Lower leg skin (tissue), 4 donors: ENCODE measurements at regions not wholly inside any gene's neighbourhood (a gene's known extent, or its start where the extent isn't known, plus 50 kb on each side); places are given as distances from the start of the nearest gene placed in this dataset.
"Not testable (repeated sequence)": the region's sequence is repeated elsewhere in the genome, so short reads cannot be mapped to it uniquely, and the experiment has no call there.

Source experiments
- DNase-seq, 2 donors: peaks; one replicate each; pipeline ENCODE4 v3.0.0-alpha.2; 2019; ENCODE audit warnings: low spot score in 2 of 2
- H3K4me3 ChIP-seq: fragments of 200-600 bp; sonication (generic); 2 replicates; pipeline ENCODE4 v1.5.1; 2017; ENCODE audit warnings: mild to moderate bottlenecking, low read depth; ENCODE audit not compliant: poor library complexity, severe bottlenecking
- POLR2A ChIP-seq, 2 donors: fragments of 450-650 bp; IDR thresholded peaks; one replicate each; pipeline ENCODE4 v1.6.1; 2016 to 2017; ENCODE audit warnings: antibody characterized with exemption in 2 of 2, mild to moderate bottlenecking in 1 of 2, moderate library complexity in 1 of 2
- WGBS, 2 donors: methylation state at CpG; one replicate each; pipeline ENCODE4 v1.1.5; 2018; 5-methylcytosine and 5-hydroxymethylcytosine counted together
- intact Hi-C: fragments of 100-400 bp; cut with DNase I; formaldehyde crosslinking; loops from one replicate; pipeline ENCODE4 v1.15.0; 2023; ENCODE audit warnings: low total_unique reads
- TF ChIP-seq, protein P1 (sequence below), 3 donors: fragments of 450-650 bp; IDR thresholded peaks; one replicate each; pipeline ENCODE4 v1.5.1; 2016; ENCODE audit warnings: antibody characterized with exemption in 3 of 3, mild to moderate bottlenecking in 3 of 3, moderate library complexity in 2 of 3

DNA sequence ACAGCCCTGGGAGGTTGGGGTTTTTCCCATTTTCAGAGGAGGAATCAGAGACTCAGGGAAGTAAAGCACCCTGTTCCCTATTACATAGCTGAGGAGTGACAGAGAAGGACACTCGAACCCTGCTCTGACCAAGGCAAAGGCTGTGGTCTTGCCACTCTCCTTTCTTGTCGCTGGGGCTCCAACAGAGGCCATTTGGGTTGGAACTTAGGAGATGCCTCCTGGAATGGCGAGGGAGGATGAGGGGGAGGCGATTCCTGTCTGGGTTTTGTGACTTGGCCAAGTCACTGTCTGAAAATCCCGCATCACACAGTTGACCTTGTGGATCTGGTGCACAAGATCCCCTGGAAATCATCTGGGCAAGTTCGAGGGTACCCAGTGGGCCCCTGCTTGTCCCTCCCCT lies 64.0 kb upstream of the HAND1 start:
- DNase-seq, result no peak
- H3K4me3 ChIP-seq, result no peak overlapping the region
- intact Hi-C loops, result no loop called here
- 65 to 70% methylated on average over 6 of the region's 6 CpGs for WGBS, 2 donors
- TF ChIP-seq, protein P1, sequence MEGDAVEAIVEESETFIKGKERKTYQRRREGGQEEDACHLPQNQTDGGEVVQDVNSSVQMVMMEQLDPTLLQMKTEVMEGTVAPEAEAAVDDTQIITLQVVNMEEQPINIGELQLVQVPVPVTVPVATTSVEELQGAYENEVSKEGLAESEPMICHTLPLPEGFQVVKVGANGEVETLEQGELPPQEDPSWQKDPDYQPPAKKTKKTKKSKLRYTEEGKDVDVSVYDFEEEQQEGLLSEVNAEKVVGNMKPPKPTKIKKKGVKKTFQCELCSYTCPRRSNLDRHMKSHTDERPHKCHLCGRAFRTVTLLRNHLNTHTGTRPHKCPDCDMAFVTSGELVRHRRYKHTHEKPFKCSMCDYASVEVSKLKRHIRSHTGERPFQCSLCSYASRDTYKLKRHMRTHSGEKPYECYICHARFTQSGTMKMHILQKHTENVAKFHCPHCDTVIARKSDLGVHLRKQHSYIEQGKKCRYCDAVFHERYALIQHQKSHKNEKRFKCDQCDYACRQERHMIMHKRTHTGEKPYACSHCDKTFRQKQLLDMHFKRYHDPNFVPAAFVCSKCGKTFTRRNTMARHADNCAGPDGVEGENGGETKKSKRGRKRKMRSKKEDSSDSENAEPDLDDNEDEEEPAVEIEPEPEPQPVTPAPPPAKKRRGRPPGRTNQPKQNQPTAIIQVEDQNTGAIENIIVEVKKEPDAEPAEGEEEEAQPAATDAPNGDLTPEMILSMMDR (IDR thresholded peaks at IDR 0.05), result no peak
- TF ChIP-seq POLR2A (IDR thresholded peaks at IDR 0.05), result no peak

DNA sequence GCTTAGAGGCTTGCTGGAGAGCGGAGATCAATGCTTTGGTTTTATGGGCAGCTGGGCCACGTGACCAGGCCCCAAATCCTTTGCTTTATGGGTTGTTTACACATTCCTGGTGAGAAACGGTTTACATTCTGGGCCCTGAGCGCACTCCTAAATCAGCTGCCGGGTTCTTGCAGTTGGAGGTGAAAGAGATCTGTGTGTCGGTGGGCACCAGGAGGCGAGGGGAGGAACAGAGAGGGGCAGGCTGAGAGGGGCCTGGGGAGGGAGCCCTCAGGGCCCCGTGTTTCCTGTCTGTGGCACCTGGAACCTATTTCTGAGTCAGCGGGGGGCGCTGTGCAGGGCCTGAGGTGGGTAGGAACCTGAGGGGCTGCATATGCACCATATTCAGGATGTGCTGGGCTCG lies 63.5 kb upstream of the HAND1 start:
- 31 to 48% methylated on average over 11 of the region's 11 CpGs for WGBS, 2 donors
- no peak overlapping the region for H3K4me3 ChIP-seq
- DNase-seq, result no peak
- intact Hi-C loops, result no loop called here
- TF ChIP-seq, protein P1 (IDR thresholded peaks at IDR 0.05), result no peak
- TF ChIP-seq POLR2A (IDR thresholded peaks at IDR 0.05), result no peak

GRCh38 chr5:154540600-154540999 lies 62.6 kb upstream of the HAND1 start:
- DNase-seq, result no peak
- WGBS, 2 donors, result 70 to 85% methylated on average over 1 of the region's 1 CpG
- intact Hi-C loops, result no loop called here
- TF ChIP-seq, protein P1 (IDR thresholded peaks at IDR 0.05), result no peak
- TF ChIP-seq POLR2A (IDR thresholded peaks at IDR 0.05), result no peak
- H3K4me3 ChIP-seq, result no peak overlapping the region

- DNase-seq, result no peak
- intact Hi-C loops, result loop anchor here (10.0 kb wide), 1 partner anchor 56 kb away; no protein-coding TSS in a partner anchor
- WGBS, 2 donors, result 72 to 83% methylated on average over 6 of the region's 6 CpGs
- no peak for TF ChIP-seq POLR2A (IDR thresholded peaks at IDR 0.05)
- H3K4me3 ChIP-seq, result no peak overlapping the region
These were observed 60.5 kb upstream of the HAND1 start for GRCh38 chr5:154538492-154538891.

DNA sequence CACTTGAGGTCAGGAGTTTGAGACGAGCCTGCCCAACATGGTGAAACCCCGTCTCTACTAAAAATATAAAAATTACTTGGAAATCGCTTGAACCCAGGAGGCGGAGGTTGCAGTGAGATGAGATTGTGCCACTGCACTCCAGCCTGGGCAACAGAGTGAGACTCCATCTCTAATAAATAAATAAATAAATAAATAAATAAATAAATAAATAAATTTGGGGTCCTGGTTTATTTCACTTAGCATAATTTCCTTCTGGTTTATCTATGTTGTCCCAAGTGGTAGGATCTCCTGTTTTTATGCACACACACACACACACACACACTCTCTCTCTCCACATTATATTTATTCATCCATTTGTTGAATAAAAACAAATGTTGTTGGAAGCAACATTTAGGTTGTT lies 58.4 kb upstream of the HAND1 start:
- not testable (repeated sequence) for H3K4me3 ChIP-seq, DNase-seq
- WGBS, 2 donors, result 91 to 99% methylated on average over 4 of the region's 4 CpGs
- intact Hi-C loops, result loop anchor here (10.0 kb wide), 1 partner anchor 58 kb away; no protein-coding TSS in a partner anchor

GRCh38 chr5:154535535-154535934 lies 57.5 kb upstream of the HAND1 start:
- 67 to 75% methylated on average over 2 of the region's 2 CpGs for WGBS, 2 donors
- H3K4me3 ChIP-seq, result no peak overlapping the region
- TF ChIP-seq POLR2A (IDR thresholded peaks at IDR 0.05), result no peak
- TF ChIP-seq, protein P1 (IDR thresholded peaks at IDR 0.05), result no peak
- intact Hi-C loops, result loop anchor here (10.0 kb wide), 1 partner anchor 59 kb away; no protein-coding TSS in a partner anchor
- DNase-seq, result no peak

DNA sequence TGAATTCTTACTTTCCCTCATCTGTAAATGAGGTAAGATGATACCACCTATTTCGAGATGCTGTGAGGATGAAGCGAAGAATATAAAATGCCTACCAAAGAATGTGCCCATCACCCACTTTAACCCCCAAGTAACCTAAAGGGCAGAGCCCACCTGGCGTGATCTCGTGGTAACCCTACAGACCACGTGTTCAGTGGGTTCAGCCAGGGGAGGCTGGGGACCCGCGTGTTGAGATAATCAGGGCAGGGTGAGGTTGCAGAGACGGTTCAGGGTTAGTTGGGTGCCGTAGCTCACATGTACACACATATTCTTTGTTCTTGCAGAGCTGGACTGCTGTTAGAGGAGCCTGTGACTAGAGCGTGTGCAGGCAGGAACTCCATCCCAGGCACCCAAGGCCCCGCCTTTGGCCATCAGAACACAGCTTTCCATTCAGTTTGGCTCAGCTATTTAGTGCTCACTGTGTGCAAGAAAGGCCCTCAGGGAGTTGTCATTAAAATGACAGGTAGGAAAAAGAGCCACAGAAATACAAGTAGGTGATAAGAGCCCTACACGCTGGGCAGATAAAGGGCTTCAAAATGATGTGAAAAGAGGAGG lies 56.5 kb upstream of the HAND1 start:
- WGBS, 2 donors, result 52 to 58% methylated on average over 12 of the region's 12 CpGs
- TF ChIP-seq, protein P1 (IDR thresholded peaks at IDR 0.05), result no peak
- TF ChIP-seq POLR2A (IDR thresholded peaks at IDR 0.05), result no peak
- DNase-seq, result no peak
- no peak overlapping the region for H3K4me3 ChIP-seq
- intact Hi-C loops, result loop anchor here (10.0 kb wide), 1 partner anchor 60 kb away; no protein-coding TSS in a partner anchor
